ENCODE measurements at regions not wholly inside any gene's neighbourhood (a gene's known extent, or its start where the extent isn't known, plus 50 kb on each side); places are given as distances from the start of the nearest gene placed in this dataset.

DNA sequence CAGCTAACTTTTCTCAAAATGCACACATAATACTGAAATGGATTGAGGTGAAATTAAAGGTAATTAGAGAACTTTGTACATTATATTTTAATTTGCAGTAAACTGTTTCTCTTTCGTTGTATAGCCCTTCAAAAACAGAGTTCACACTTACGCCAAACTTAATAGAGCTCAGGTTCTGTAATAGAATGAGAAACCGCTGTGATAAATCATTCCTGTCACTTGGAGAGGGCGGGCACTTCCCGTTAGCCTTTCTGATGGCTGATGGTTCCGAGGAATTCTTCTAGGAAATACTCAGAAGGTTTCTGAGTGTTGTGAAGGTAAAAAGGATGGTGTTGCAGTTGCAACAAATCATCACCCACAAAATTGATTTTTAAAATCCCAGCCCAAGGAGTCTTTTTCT, 155.8 kb upstream of the ALKAL2 start:
- H3K4me1 ChIP-seq, result peaks cover 0 to 83% (median 5%) of the 10 kb centered on the region in 6 donors
- peaks cover 0 to 4% (median 0%) of the 10 kb centered on the region in 7 donors for H3K27me3 ChIP-seq (replicated peaks in 1 of 7)
- H3K27ac ChIP-seq, result no peak overlapping the region
- H3K36me3 ChIP-seq, result no peaks in the 10 kb centered on the region
- 34 to 43% (median 40%) methylated on average over 6 of the region's 6 CpGs for WGBS, 5 donors
- intact Hi-C loops (cut with DNase I; ENCODE audit: low total_unique reads), result no loop called here
- no peaks in the 10 kb centered on the region for H3K9me3 ChIP-seq
- no peak overlapping the region for H3K4me3 ChIP-seq
- TF ChIP-seq POLR2A (IDR thresholded peaks at IDR 0.05), result no peak
- no peak for TF ChIP-seq CTCF (IDR thresholded peaks at IDR 0.05 in 8 of 11, conservative IDR thresholded peaks at IDR 0.05 in 3 of 11)
- TF ChIP-seq POLR2AphosphoS5 (IDR thresholded peaks at IDR 0.05), result no peak
- no peak for DNase-seq

DNA sequence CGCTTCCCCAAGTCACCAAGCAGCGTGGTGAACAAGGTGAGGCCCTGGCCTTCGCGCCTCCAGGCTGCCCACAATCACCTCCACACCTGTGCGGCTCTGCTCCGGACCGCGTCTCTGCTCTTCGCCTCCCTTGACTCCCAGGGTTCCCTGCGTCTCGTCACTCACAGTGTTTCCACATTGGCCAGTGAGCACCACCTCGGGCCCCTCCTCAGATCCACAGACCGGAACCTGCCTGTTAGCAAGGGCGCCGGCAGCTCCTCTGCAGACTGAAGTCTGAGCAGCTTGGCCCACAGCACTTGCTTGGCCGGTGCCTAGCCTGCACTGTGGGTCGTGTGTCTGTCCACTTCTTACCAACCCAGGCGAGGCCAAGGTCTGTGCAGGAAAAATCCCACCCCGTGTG, 155.3 kb upstream of the ALKAL2 start:
- H3K36me3 ChIP-seq, result no peaks in the 10 kb centered on the region
- DNase-seq, result no peak
- no peak overlapping the region for H3K4me3 ChIP-seq
- H3K27ac ChIP-seq, result peak overlapping the region in 1 of 8 donors; percentile 45
- no peaks in the 10 kb centered on the region for H3K9me3 ChIP-seq
- peaks cover 0 to 4% (median 0%) of the 10 kb centered on the region in 7 donors for H3K27me3 ChIP-seq (replicated peaks in 1 of 7)
- peak in 2 of 3 donors; percentile 8 to 25 for TF ChIP-seq POLR2AphosphoS5 (IDR thresholded peaks at IDR 0.05)
- TF ChIP-seq POLR2A (IDR thresholded peaks at IDR 0.05), result no peak
- H3K4me1 ChIP-seq, result peaks cover 0 to 88% (median 10%) of the 10 kb centered on the region in 6 donors
- 82 to 88% (median 84%) methylated on average over 15 to 19 of the region's 19 CpGs for WGBS, 5 donors
- intact Hi-C loops (cut with DNase I; ENCODE audit: low total_unique reads), result no loop called here

- intact Hi-C loops (cut with DNase I; ENCODE audit: low total_unique reads), result no loop called here
- DNase-seq, result no peak
- WGBS, 5 donors, result 58 to 77% (median 71%) methylated on average over 16 of the region's 16 CpGs
- no peaks in the 10 kb centered on the region for H3K9me3 ChIP-seq
- peak; percentile 45 to 74 (median 63) for TF ChIP-seq POLR2AphosphoS5 (IDR thresholded peaks at IDR 0.05)
- no peak for TF ChIP-seq POLR2A (IDR thresholded peaks at IDR 0.05)
- peaks cover 0 to 4% (median 0%) of the 10 kb centered on the region in 7 donors for H3K27me3 ChIP-seq (replicated peaks in 1 of 7)
- H3K36me3 ChIP-seq, result no peaks in the 10 kb centered on the region
- H3K4me3 ChIP-seq, result peak overlapping the region in 2 of 8 donors; percentile 23 to 56
- H3K27ac ChIP-seq, result peak overlapping the region; percentile 27 to 91 (median 78)
- H3K4me1 ChIP-seq, result peaks cover 0 to 89% (median 15%) of the 10 kb centered on the region in 6 donors
Observed at GRCh38 chr2:441258-442022, 153.5 kb upstream of the ALKAL2 start.

GRCh38 chr2:440403-440740, 152.5 kb upstream of the ALKAL2 start:
- Histone ChIP-seq H3K27me3 (replicated peaks in 1 of 7) (peaks cover 0 to 4% (median 0%) of the 10 kb centered on the region in 7 donors), H3K4me1 (peaks cover 0 to 79% (median 15%) of the 10 kb centered on the region in 6 donors), H3K9me3 (no peaks in the 10 kb centered on the region), H3K36me3 (no peaks in the 10 kb centered on the region), H3K4me3 (no peak overlapping the region), H3K27ac (peak overlapping the region in 6 of 8 donors; percentile 52 to 91 (median 82))
- intact Hi-C loops (cut with DNase I; ENCODE audit: low total_unique reads), result no loop called here
- 36 to 54% (median 52%) methylated on average over 4 of the region's 4 CpGs for WGBS, 5 donors
- TF ChIP-seq POLR2AphosphoS5 (IDR thresholded peaks at IDR 0.05) (peak in 1 of 3 donors; percentile 5), CTCF (IDR thresholded peaks at IDR 0.05 in 8 of 11, conservative IDR thresholded peaks at IDR 0.05 in 3 of 11) (no peak), POLR2A (IDR thresholded peaks at IDR 0.05) (no peak)
- DNase-seq, result no peak

Data from spleen (tissue), 11 donors.